ENCODE measurements at regions not wholly inside any gene's neighbourhood (a gene's known extent, or its start where the extent isn't known, plus 50 kb on each side); places are given as distances from the start of the nearest gene placed in this dataset.

DNA sequence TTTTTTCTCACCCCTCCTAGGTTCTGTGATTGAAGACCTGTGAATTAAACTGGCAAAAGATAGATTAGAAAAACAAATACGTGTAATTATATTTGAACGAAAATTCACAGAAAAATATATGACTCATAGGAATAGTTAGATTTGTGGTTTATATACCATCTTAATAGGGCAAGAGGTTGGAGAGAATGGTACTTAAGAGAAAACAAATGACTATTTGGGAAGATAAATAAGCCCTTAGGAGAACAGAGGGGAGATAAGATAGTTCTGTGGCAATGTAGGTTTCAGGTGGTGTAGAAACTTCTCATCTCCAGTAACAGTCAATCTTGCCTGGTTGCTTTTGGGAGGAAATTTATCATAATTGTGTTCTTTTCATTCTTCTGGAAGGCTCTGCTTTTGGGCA is 122.0 kb downstream of the PRDM9 start:
- Histone ChIP-seq H3K9ac (no peak overlapping the region), H3K9me3 (replicated peaks in 1 of 11) (no peaks in the 10 kb centered on the region), H3K4me2 (no peak overlapping the region), H3K4me1 (no peaks in the 10 kb centered on the region), H3K27me3 (no peaks in the 10 kb centered on the region), H3K27ac (no peak overlapping the region), H3K36me3 (no peaks in the 10 kb centered on the region), H4K20me1 (no peaks in the 10 kb centered on the region), H3K4me3 (no peak overlapping the region)
- no peak for TF ChIP-seq Cebpa-rat (IDR thresholded peaks at IDR 0.05)

GRCh38 chr5:23631302-23632045 is 124.1 kb downstream of the PRDM9 start:
- Histone ChIP-seq H4K20me1 (no peaks in the 10 kb centered on the region), H3K27me3 (no peaks in the 10 kb centered on the region), H3K9me3 (replicated peaks in 1 of 11) (no peaks in the 10 kb centered on the region), H3K9ac (no peak overlapping the region), H3K27ac (no peak overlapping the region), H3K4me2 (no peak overlapping the region), H3K4me1 (no peaks in the 10 kb centered on the region), H3K36me3 (no peaks in the 10 kb centered on the region), H3K4me3 (no peak overlapping the region)
- no peak for TF ChIP-seq Cebpa-rat (IDR thresholded peaks at IDR 0.05)

DNA sequence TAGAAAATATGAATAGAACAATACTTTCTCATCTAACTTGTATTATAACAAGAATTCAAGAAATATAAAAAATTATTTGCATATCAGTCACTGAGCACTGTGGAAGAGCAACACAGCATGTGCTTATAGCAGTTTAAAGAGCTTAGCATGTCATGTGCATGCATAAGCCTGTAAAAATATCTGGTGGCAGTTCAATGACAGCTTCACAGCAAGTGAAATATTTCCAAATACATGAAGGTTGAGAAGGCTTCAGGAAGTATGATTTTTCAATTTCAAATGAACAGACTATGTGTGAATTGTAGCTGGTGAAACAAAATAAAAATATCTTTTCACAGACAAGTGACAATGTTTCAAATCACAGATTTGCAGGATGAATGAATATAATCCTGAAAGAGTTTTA is 128.5 kb downstream of the PRDM9 start:
- H4K20me1 ChIP-seq, result no peaks in the 10 kb centered on the region
- H3K27ac ChIP-seq, result no peak overlapping the region
- no peak for TF ChIP-seq Cebpa-rat (IDR thresholded peaks at IDR 0.05)
- no peak overlapping the region for H3K4me2 ChIP-seq
- H3K27me3 ChIP-seq, result no peaks in the 10 kb centered on the region
- peaks cover 0 to 8% (median 0%) of the 10 kb centered on the region in 11 experiments; a peak in 4 of 22 replicates for H3K9me3 ChIP-seq (replicated peaks in 1 of 11)
- H3K9ac ChIP-seq, result no peak overlapping the region
- H3K4me3 ChIP-seq, result no peak overlapping the region
- H3K36me3 ChIP-seq, result no peaks in the 10 kb centered on the region
- no peaks in the 10 kb centered on the region for H3K4me1 ChIP-seq

DNA sequence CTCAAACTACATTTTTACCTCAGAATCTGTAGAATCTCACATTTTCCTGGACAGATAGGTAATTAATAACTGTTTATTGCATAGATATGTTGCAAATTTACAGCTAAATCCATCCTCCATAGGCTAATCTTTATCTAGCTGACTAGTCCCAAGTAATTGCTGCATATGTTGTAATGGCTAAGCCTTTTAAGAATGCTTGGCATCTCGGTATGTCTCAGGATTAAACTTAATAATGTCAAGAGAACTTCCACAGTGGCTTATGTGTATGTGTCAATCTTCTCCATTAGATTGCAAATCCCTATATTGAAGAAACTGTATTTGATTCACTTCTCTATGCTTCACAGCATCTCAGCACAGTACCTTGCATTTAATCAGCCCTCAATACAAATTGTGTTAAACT is 131.9 kb downstream of the PRDM9 start:
- H3K27ac ChIP-seq, result no peak overlapping the region
- no peak for TF ChIP-seq Cebpa-rat (IDR thresholded peaks at IDR 0.05)

DNA sequence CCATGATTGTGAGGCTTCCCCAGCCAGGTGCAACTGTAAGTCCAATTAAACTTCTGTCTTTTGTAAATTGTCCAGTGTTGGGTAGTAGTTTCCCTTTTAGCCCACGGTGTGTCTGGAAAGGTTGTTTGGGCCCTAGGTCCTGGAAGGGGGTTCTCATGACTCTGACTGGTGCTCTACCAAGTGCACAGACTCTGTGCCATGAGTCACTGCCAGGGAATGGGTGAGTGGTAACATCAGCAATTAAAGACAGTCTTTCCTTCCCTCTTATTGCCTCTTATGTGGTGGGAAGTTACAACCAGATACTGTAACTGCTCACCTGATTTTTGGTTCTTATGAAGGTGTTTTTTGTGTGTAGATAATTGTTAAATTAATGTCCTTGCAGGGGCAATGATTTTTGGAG is 141.2 kb downstream of the PRDM9 start:
- TF ChIP-seq Cebpa-rat (IDR thresholded peaks at IDR 0.05), result no peak
- no peak overlapping the region for H3K4me3 ChIP-seq
- H3K27me3 ChIP-seq, result no peaks in the 10 kb centered on the region
- no peak overlapping the region for H3K27ac ChIP-seq
- no peak overlapping the region for H3K4me2 ChIP-seq
- no peaks in the 10 kb centered on the region for H3K36me3 ChIP-seq
- H4K20me1 ChIP-seq, result no peaks in the 10 kb centered on the region
- H3K4me1 ChIP-seq, result no peaks in the 10 kb centered on the region
- no peaks in the 10 kb centered on the region for H3K9me3 ChIP-seq (replicated peaks in 1 of 11)
- H3K9ac ChIP-seq, result no peak overlapping the region

More for the DNA sequence above, 131.9 kb downstream of the PRDM9 start:
- Histone ChIP-seq H3K27me3 (no peaks in the 10 kb centered on the region), H3K4me3 (no peak overlapping the region), H3K36me3 (no peaks in the 10 kb centered on the region), H3K4me2 (no peak overlapping the region), H3K4me1 (no peaks in the 10 kb centered on the region), H3K9me3 (replicated peaks in 1 of 11) (peaks cover 0 to 19% (median 4%) of the 10 kb centered on the region in 11 experiments; a peak in 6 of 22 replicates), H4K20me1 (no peaks in the 10 kb centered on the region), H3K9ac (no peak overlapping the region)

DNA sequence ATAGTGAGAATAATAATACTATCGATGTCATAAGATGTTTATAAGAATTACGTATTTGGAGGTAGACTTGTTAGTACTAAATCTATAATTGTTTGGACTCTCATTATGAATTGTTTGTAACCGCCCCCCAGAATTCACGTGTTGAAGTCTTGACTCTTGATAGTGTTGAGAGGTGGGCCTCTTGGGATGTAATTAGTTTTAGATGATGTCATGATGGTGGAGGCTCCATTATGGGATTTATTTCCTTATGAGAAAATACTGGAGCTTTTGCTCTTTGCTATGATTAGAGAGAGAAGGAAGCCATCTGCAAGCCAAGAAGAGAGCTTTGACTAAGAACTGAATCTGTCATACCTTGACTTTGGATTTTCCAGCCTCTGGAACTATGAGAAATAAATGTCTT is 142.2 kb downstream of the PRDM9 start:
- H3K27me3 ChIP-seq, result no peaks in the 10 kb centered on the region
- H3K36me3 ChIP-seq, result no peaks in the 10 kb centered on the region
- H3K9me3 ChIP-seq (replicated peaks in 1 of 11), result no peaks in the 10 kb centered on the region
- no peak overlapping the region for H3K4me2 ChIP-seq
- no peaks in the 10 kb centered on the region for H3K4me1 ChIP-seq
- no peak overlapping the region for H3K27ac ChIP-seq
- no peaks in the 10 kb centered on the region for H4K20me1 ChIP-seq
- TF ChIP-seq Cebpa-rat (IDR thresholded peaks at IDR 0.05), result no peak
- H3K9ac ChIP-seq, result no peak overlapping the region
- H3K4me3 ChIP-seq, result no peak overlapping the region

GRCh38 chr5:23655674-23656073 is 148.3 kb downstream of the PRDM9 start:
- no peaks in the 10 kb centered on the region for H3K9me3 ChIP-seq (replicated peaks in 1 of 11)
- no peaks in the 10 kb centered on the region for H3K4me1 ChIP-seq
- H3K9ac ChIP-seq, result no peak overlapping the region
- TF ChIP-seq Cebpa-rat (IDR thresholded peaks at IDR 0.05), result no peak
- no peak overlapping the region for H3K27ac ChIP-seq
- no peaks in the 10 kb centered on the region for H4K20me1 ChIP-seq
- H3K27me3 ChIP-seq, result no peaks in the 10 kb centered on the region
- no peaks in the 10 kb centered on the region for H3K36me3 ChIP-seq
- H3K4me2 ChIP-seq, result no peak overlapping the region
- H3K4me3 ChIP-seq, result no peak overlapping the region

DNA sequence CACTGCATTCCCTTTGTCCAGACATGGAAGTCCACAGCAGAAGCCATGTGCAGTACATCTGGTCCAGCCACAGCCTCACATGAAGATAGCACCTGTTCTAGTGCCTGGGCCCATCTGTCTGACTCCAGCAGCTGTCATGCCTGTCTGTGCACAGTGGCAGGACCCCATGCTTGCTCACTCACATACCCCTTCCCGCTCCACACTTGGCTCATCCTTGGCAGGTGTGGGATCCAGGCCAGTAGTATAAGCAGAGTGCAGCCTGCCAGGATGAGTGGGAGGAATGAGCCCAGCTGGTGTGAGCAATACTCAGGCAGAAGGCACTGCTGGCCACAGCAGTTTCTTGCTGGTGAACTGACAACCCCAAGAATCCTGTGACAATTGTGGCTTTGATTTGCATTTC is 168.0 kb downstream of the PRDM9 start:
- Histone ChIP-seq H3K36me3 (no peaks in the 10 kb centered on the region), H3K9me3 (replicated peaks in 1 of 11) (peaks cover 16 to 29% (median 29%) of the 10 kb centered on the region in 11 experiments), H3K4me3 (no peak overlapping the region), H3K27me3 (no peaks in the 10 kb centered on the region), H3K4me1 (no peaks in the 10 kb centered on the region), H3K4me2 (no peak overlapping the region), H3K27ac (no peak overlapping the region), H3K9ac (no peak overlapping the region), H4K20me1 (no peaks in the 10 kb centered on the region)
- TF ChIP-seq Cebpa-rat (IDR thresholded peaks at IDR 0.05), result no peak

DNA sequence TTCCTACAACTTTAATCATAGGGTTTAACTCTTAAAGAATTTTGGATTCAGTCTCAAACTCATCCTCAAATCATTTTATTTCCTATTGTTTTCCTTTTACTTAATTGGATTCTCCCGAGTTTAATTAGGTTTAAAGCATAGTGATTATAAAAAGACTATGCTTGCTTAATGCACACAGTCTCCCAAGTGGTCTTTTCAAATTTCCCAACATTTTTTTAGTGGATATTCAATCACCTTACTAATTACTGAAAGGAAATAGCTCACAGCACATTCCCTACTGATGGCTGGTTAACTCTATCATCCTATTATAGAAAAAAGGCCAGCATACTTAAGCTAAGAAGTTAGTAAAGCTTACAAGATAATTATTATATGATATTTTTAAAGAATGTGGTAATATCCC is 170.6 kb downstream of the PRDM9 start:
- H3K27me3 ChIP-seq, result no peaks in the 10 kb centered on the region
- H4K20me1 ChIP-seq, result no peaks in the 10 kb centered on the region
- TF ChIP-seq Cebpa-rat (IDR thresholded peaks at IDR 0.05), result no peak
- H3K4me2 ChIP-seq, result no peak overlapping the region
- H3K27ac ChIP-seq, result no peak overlapping the region
- peaks cover 16 to 29% (median 29%) of the 10 kb centered on the region in 11 experiments for H3K9me3 ChIP-seq (replicated peaks in 1 of 11)
- no peak overlapping the region for H3K9ac ChIP-seq
- H3K4me3 ChIP-seq, result no peak overlapping the region
- no peaks in the 10 kb centered on the region for H3K4me1 ChIP-seq
- H3K36me3 ChIP-seq, result no peaks in the 10 kb centered on the region

GRCh38 chr5:23684103-23684502 is 176.7 kb downstream of the PRDM9 start:
- no peaks in the 10 kb centered on the region for H4K20me1 ChIP-seq
- no peak for TF ChIP-seq Cebpa-rat (IDR thresholded peaks at IDR 0.05)

More at GRCh38 chr5:23684103-23684502, 176.7 kb downstream of the PRDM9 start:
- Histone ChIP-seq H3K9ac (no peak overlapping the region), H3K4me2 (no peak overlapping the region), H3K9me3 (replicated peaks in 1 of 11) (no peaks in the 10 kb centered on the region; a peak in 2 of 22 replicates), H3K27ac (no peak overlapping the region), H3K27me3 (no peaks in the 10 kb centered on the region), H3K4me1 (no peaks in the 10 kb centered on the region), H3K4me3 (no peak overlapping the region), H3K36me3 (no peaks in the 10 kb centered on the region)

Data from BLaER1 treated with 17β-estradiol and CSF1 and Interleukin-3, amounts not matched to agents 10 nM and 100 nM (cell line).